ENCODE measurements at regions not wholly inside any gene's neighbourhood (a gene's known extent, or its start where the extent isn't known, plus 50 kb on each side); places are given as distances from the start of the nearest gene placed in this dataset.
A peak's percentile ranks its signal among the peaks of the same experiment; 100 is the strongest.

- no peaks in the 10 kb centered on the region for H3K27me3 Mint-ChIP-seq
- no peaks in the 10 kb centered on the region for H3K36me3 Mint-ChIP-seq
- DNase-seq, result no peak
- H3K4me1 Mint-ChIP-seq, result no peaks in the 10 kb centered on the region
- CTCF ChIA-PET, result interaction anchor here (1.2 to 1.5 kb wide), 2 partner anchors 20 to 21 kb away, joined by 3 to 5 read pairs; no protein-coding TSS in a partner anchor
- H3K9me3 Mint-ChIP-seq, result no peaks in the 10 kb centered on the region
- H3K27ac Mint-ChIP-seq, result no peak overlapping the region
- H3K4me3 Mint-ChIP-seq, result no peak overlapping the region
Observed at GRCh38 chr18:70469916-70470315, 181.1 kb downstream of the SOCS6 start.

GRCh38 chr18:70468861-70469547 is 180.2 kb downstream of the SOCS6 start:
- Mint-ChIP-seq H3K27ac (no peak overlapping the region), H3K4me3 (no peak overlapping the region), H3K4me1 (peaks cover 5% of the 10 kb centered on the region), H3K36me3 (no peaks in the 10 kb centered on the region), H3K27me3 (peaks cover 4% of the 10 kb centered on the region), H3K9me3 (no peaks in the 10 kb centered on the region)
- DNase-seq, result no peak
- CTCF ChIA-PET, result interaction anchor here (0.8 to 1.2 kb wide), 3 partner anchors 21 to 22 kb away, joined by 3 to 4 read pairs (median 3); no protein-coding TSS in a partner anchor

GRCh38 chr18:70464343-70465114 is 175.7 kb downstream of the SOCS6 start:
- Mint-ChIP-seq H3K27me3 (peaks cover 4% of the 10 kb centered on the region), H3K36me3 (no peaks in the 10 kb centered on the region), H3K4me1 (peaks cover 8% of the 10 kb centered on the region), H3K27ac (no peak overlapping the region), H3K4me3 (peak overlapping the region; percentile 46), H3K9me3 (no peaks in the 10 kb centered on the region)
- CTCF ChIA-PET, result no interaction called here
- peak; percentile 41 for DNase-seq

- CTCF ChIA-PET, result no interaction called here
- Mint-ChIP-seq H3K27ac (no peak overlapping the region), H3K9me3 (no peaks in the 10 kb centered on the region), H3K4me1 (peaks cover 8% of the 10 kb centered on the region), H3K36me3 (no peaks in the 10 kb centered on the region), H3K27me3 (peaks cover 4% of the 10 kb centered on the region), H3K4me3 (no peak overlapping the region)
- no peak for DNase-seq
Observed at GRCh38 chr18:70463085-70463484, 174.2 kb downstream of the SOCS6 start.

- no peaks in the 10 kb centered on the region for H3K9me3 Mint-ChIP-seq
- H3K27me3 Mint-ChIP-seq, result peaks cover 4% of the 10 kb centered on the region
- no peaks in the 10 kb centered on the region for H3K36me3 Mint-ChIP-seq
- CTCF ChIA-PET, result no interaction called here
- no peak for DNase-seq
- H3K4me1 Mint-ChIP-seq, result peaks cover 8% of the 10 kb centered on the region
- no peak overlapping the region for H3K27ac Mint-ChIP-seq
- H3K4me3 Mint-ChIP-seq, result no peak overlapping the region
Observed at GRCh38 chr18:70462078-70462439, 173.2 kb downstream of the SOCS6 start.

- DNase-seq, result no peak
- no peak overlapping the region for H3K27ac Mint-ChIP-seq
- no peaks in the 10 kb centered on the region for H3K36me3 Mint-ChIP-seq
- no peaks in the 10 kb centered on the region for H3K9me3 Mint-ChIP-seq
- CTCF ChIA-PET, result no interaction called here
- H3K4me3 Mint-ChIP-seq, result no peak overlapping the region
- H3K4me1 Mint-ChIP-seq, result peaks cover 8% of the 10 kb centered on the region
- peaks cover 4% of the 10 kb centered on the region for H3K27me3 Mint-ChIP-seq
Observed at GRCh38 chr18:70461323-70462077, 172.7 kb downstream of the SOCS6 start.

GRCh38 chr18:70459731-70460130 is 170.9 kb downstream of the SOCS6 start:
- Mint-ChIP-seq H3K4me1 (peaks cover 7% of the 10 kb centered on the region), H3K27me3 (peaks cover 2% of the 10 kb centered on the region), H3K27ac (no peak overlapping the region), H3K36me3 (no peaks in the 10 kb centered on the region), H3K9me3 (no peaks in the 10 kb centered on the region), H3K4me3 (no peak overlapping the region)
- DNase-seq, result no peak
- CTCF ChIA-PET, result no interaction called here

GRCh38 chr18:70459251-70459650 is 170.4 kb downstream of the SOCS6 start:
- no peak overlapping the region for H3K27ac Mint-ChIP-seq
- CTCF ChIA-PET, result no interaction called here
- peaks cover 3% of the 10 kb centered on the region for H3K4me1 Mint-ChIP-seq
- DNase-seq, result no peak
- H3K4me3 Mint-ChIP-seq, result no peak overlapping the region
- no peaks in the 10 kb centered on the region for H3K9me3 Mint-ChIP-seq
- no peaks in the 10 kb centered on the region for H3K36me3 Mint-ChIP-seq
- H3K27me3 Mint-ChIP-seq, result no peaks in the 10 kb centered on the region

- Mint-ChIP-seq H3K36me3 (no peaks in the 10 kb centered on the region), H3K27ac (no peak overlapping the region), H3K27me3 (no peaks in the 10 kb centered on the region), H3K9me3 (no peaks in the 10 kb centered on the region), H3K4me3 (no peak overlapping the region), H3K4me1 (peaks cover 3% of the 10 kb centered on the region)
- DNase-seq, result no peak
- CTCF ChIA-PET, result interaction anchor here (2.1 kb wide), 1 partner anchor 262 kb away, joined by 4 read pairs; no protein-coding TSS in a partner anchor
Observed at GRCh38 chr18:70457788-70458187, 168.9 kb downstream of the SOCS6 start.

GRCh38 chr18:70457223-70457622 is 168.4 kb downstream of the SOCS6 start:
- H3K9me3 Mint-ChIP-seq, result no peaks in the 10 kb centered on the region
- CTCF ChIA-PET, result interaction anchor here (2.1 kb wide), 1 partner anchor 262 kb away, joined by 4 read pairs; no protein-coding TSS in a partner anchor
- H3K36me3 Mint-ChIP-seq, result no peaks in the 10 kb centered on the region

GRCh38 chr18:70456376-70456775 is 167.5 kb downstream of the SOCS6 start:
- no peak overlapping the region for H3K4me3 Mint-ChIP-seq
- no peaks in the 10 kb centered on the region for H3K36me3 Mint-ChIP-seq
- H3K27me3 Mint-ChIP-seq, result no peaks in the 10 kb centered on the region
- H3K4me1 Mint-ChIP-seq, result no peaks in the 10 kb centered on the region
- DNase-seq, result no peak
- CTCF ChIA-PET, result interaction anchor here (2.1 to 2.9 kb wide), 2 partner anchors 23 to 261 kb away, joined by 4 to 13 read pairs; no protein-coding TSS in a partner anchor
- no peak overlapping the region for H3K27ac Mint-ChIP-seq
- H3K9me3 Mint-ChIP-seq, result no peaks in the 10 kb centered on the region

More at GRCh38 chr18:70457223-70457622, 168.4 kb downstream of the SOCS6 start:
- no peak for DNase-seq
- Mint-ChIP-seq H3K4me3 (no peak overlapping the region), H3K27ac (no peak overlapping the region), H3K27me3 (no peaks in the 10 kb centered on the region), H3K4me1 (peaks cover 3% of the 10 kb centered on the region)

- Mint-ChIP-seq H3K27ac (no peak overlapping the region), H3K36me3 (no peaks in the 10 kb centered on the region), H3K27me3 (no peaks in the 10 kb centered on the region), H3K9me3 (no peaks in the 10 kb centered on the region), H3K4me1 (no peaks in the 10 kb centered on the region), H3K4me3 (no peak overlapping the region)
- DNase-seq, result no peak
- CTCF ChIA-PET, result interaction anchor here (2.9 to 4.1 kb wide), 2 partner anchors 22 to 260 kb away, joined by 13 to 24 read pairs; no protein-coding TSS in a partner anchor
Observed at GRCh38 chr18:70455731-70456130, 166.9 kb downstream of the SOCS6 start.

GRCh38 chr18:70454704-70455322 is 166.0 kb downstream of the SOCS6 start:
- CTCF ChIA-PET, result interaction anchor here (1.0 to 4.1 kb wide), 4 partner anchors 14 to 300 kb away, joined by 3 to 24 read pairs (median 8); no protein-coding TSS in a partner anchor
- no peaks in the 10 kb centered on the region for H3K36me3 Mint-ChIP-seq
- no peaks in the 10 kb centered on the region for H3K4me1 Mint-ChIP-seq
- DNase-seq, result peak; percentile 41
- H3K9me3 Mint-ChIP-seq, result no peaks in the 10 kb centered on the region
- no peak overlapping the region for H3K4me3 Mint-ChIP-seq
- no peak overlapping the region for H3K27ac Mint-ChIP-seq
- peaks cover 1% of the 10 kb centered on the region for H3K27me3 Mint-ChIP-seq
